Loucy (cell line): ENCODE measurements at regions not wholly inside any gene's neighbourhood (a gene's known extent, or its start where the extent isn't known, plus 50 kb on each side); places are given as distances from the start of the nearest gene placed in this dataset.

Experiments used
- H2AFZ ChIP-seq: fragments of 200-600 bp; sonication (generic); 2 replicates; pipeline ENCODE4 v1.6.0; 2016; ENCODE audit warnings: antibody characterized with exemption, mild to moderate bottlenecking, low read length, moderate library complexity
- H3F3A ChIP-seq: fragments of 200-600 bp; 2 replicates; pipeline ENCODE4 v1.6.0; 2016; ENCODE audit warnings: antibody characterized with exemption, low read depth, mild to moderate bottlenecking
- H3K27me3 ChIP-seq: fragments of 200-600 bp; sonication (generic); 2 replicates; pipeline ENCODE4 v1.6.1; 2014; ENCODE audit warnings: low read length, mild to moderate bottlenecking; ENCODE audit not compliant: insufficient read depth, poor library complexity, severe bottlenecking
- H3K36me3 ChIP-seq: fragments of 200-600 bp; sonication (generic); 2 replicates; pipeline ENCODE4 v1.6.1; 2016; ENCODE audit warnings: low read length; ENCODE audit not compliant: insufficient read depth
- H3K4me1 ChIP-seq: fragments of 200-600 bp; sonication (generic); 2 replicates; pipeline ENCODE4 v1.5.1; 2014; ENCODE audit warnings: low read length, mild to moderate bottlenecking; ENCODE audit not compliant: insufficient read depth, poor library complexity, severe bottlenecking
- H3K4me2 ChIP-seq: fragments of 200-600 bp; sonication (generic); 2 replicates; pipeline ENCODE4 v1.6.0; 2014; ENCODE audit warnings: antibody characterized with exemption, low read length, low read depth, mild to moderate bottlenecking; ENCODE audit not compliant: poor library complexity, severe bottlenecking
- H3K4me3 ChIP-seq: fragments of 200-600 bp; sonication (generic); 2 replicates; pipeline ENCODE4 v1.5.1; 2014; ENCODE audit warnings: low read length, mild to moderate bottlenecking, mixed read lengths; ENCODE audit not compliant: poor library complexity, severe bottlenecking
- H3K79me2 ChIP-seq: fragments of 200-600 bp; sonication (generic); 2 replicates; pipeline ENCODE4 v1.6.1; 2014; ENCODE audit warnings: low read length; ENCODE audit not compliant: insufficient read depth
- H3K9ac ChIP-seq: fragments of 200-600 bp; sonication (generic); 2 replicates; pipeline ENCODE4 v1.6.0; 2014; ENCODE audit warnings: mild to moderate bottlenecking, low read depth, low read length, moderate library complexity; ENCODE audit not compliant: poor library complexity, severe bottlenecking
- H3K9me2 ChIP-seq: fragments of 200-600 bp; sonication (generic); replicated peaks from 2 replicates; pipeline ENCODE4 v1.6.1; 2016; ENCODE audit warnings: low read depth, low read length, mixed read lengths
- H3K9me3 ChIP-seq: fragments of 200-600 bp; sonication (generic); 2 replicates; pipeline ENCODE4 v1.6.1; 2014; ENCODE audit warnings: mild to moderate bottlenecking, antibody characterized with exemption, low read length, low read depth; ENCODE audit not compliant: insufficient read depth
- H4K20me1 ChIP-seq: fragments of 200-600 bp; sonication (generic); 2 replicates; pipeline ENCODE4 v1.6.0; 2014; ENCODE audit warnings: antibody characterized with exemption, low read length, mild to moderate bottlenecking; ENCODE audit not compliant: insufficient read depth, poor library complexity, severe bottlenecking
- EZH2phosphoT487 ChIP-seq: fragments of 200-600 bp; IDR thresholded peaks from 2 replicates; pipeline ENCODE4 v1.6.1; 2018; ENCODE audit warnings: antibody characterized with exemption, mild to moderate bottlenecking, moderate library complexity, borderline replicate concordance
- TF ChIP-seq, protein P1 (sequence below): fragments of 200-600 bp; sonication (generic); conservative IDR thresholded peaks from 2 replicates; pipeline ENCODE4 v1.5.1; 2014; ENCODE audit warnings: mild to moderate bottlenecking, antibody characterized with exemption, low read length

DNA sequence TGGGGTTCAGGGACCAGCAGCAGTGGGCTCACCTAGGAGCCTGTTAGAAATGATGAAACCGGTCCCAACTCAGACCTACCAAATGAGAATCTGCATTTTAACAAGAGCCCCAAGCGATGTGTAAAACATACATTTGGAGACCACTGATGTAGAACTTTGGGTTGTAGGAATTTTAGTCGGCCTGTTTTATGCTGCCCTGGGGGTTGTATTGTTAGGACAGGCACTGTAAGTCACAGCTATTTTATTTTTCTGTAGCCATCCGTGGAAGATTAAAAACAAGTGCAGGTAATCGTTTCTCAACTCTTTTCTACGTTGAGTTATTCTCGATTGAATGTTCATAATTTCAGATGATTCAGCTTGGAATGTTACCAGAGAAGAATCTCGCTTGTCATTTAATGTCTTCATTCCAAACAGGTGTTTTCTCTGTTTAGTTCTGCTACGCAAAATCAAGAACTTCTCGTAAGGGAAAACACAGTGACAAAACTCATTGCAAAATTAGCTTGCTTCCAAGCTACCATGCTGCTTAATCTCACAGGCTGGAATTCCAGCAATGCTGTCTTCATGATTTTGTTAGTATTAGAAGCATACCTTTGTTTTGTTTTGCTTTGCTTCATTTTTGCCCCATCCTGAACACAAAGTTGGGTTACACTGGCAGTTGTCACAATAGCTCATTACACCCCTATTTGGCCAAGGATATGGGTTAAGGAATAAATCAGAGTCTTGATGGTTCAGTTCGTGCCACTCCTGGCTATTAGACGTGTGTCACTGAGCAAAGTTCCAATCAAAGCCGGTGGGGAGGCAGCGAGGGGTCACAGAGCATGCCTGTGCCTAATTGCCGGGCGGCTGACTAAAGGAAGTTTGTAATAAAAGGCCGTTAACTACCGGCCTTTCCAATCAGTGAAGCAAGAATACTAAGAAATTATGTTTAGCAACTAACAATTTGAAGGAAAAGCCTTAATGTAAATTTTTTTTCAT lies 676.9 kb downstream of the GATA3 start:
- H4K20me1 ChIP-seq = no peaks in the 10 kb centered on the region
- no peak overlapping the region for H3K9ac ChIP-seq
- no peaks in the 10 kb centered on the region for H3K79me2 ChIP-seq
- H3K4me1 ChIP-seq = no peaks in the 10 kb centered on the region
- H3K4me3 ChIP-seq = no peak overlapping the region
- no peaks in the 10 kb centered on the region for H3F3A ChIP-seq
- H3K9me2 ChIP-seq = no peaks in the 10 kb centered on the region
- H3K36me3 ChIP-seq = no peaks in the 10 kb centered on the region
- H3K9me3 ChIP-seq = no peaks in the 10 kb centered on the region
- H2AFZ ChIP-seq = no peak overlapping the region
- TF ChIP-seq EZH2phosphoT487 = no peak
- TF ChIP-seq, protein P1, sequence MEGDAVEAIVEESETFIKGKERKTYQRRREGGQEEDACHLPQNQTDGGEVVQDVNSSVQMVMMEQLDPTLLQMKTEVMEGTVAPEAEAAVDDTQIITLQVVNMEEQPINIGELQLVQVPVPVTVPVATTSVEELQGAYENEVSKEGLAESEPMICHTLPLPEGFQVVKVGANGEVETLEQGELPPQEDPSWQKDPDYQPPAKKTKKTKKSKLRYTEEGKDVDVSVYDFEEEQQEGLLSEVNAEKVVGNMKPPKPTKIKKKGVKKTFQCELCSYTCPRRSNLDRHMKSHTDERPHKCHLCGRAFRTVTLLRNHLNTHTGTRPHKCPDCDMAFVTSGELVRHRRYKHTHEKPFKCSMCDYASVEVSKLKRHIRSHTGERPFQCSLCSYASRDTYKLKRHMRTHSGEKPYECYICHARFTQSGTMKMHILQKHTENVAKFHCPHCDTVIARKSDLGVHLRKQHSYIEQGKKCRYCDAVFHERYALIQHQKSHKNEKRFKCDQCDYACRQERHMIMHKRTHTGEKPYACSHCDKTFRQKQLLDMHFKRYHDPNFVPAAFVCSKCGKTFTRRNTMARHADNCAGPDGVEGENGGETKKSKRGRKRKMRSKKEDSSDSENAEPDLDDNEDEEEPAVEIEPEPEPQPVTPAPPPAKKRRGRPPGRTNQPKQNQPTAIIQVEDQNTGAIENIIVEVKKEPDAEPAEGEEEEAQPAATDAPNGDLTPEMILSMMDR = no peak
- H3K27me3 ChIP-seq = no peaks in the 10 kb centered on the region
- H3K4me2 ChIP-seq = no peak overlapping the region

DNA sequence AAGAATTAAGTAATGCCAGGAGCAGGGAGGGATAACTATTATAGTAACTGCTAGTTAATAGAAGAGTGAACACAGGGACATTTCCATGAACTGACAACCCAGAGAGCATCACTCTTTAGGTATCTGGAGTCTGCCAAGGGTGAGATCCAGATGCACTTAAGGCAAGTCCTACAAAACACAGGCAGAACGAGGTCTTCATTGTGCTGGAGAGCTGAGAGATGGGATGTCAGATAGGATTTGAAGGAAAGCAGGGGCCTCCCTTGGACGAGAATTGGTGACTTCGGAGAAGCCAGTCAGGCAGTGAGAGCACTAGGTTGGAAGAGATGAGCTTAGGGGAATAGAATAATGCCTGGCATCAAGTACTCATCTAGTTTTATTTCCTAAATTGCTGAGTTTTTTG lies 684.5 kb downstream of the GATA3 start:
- H3K79me2 ChIP-seq = no peaks in the 10 kb centered on the region
- no peak for TF ChIP-seq EZH2phosphoT487
- TF ChIP-seq, protein P1 = no peak
- no peak overlapping the region for H3K4me2 ChIP-seq
- H2AFZ ChIP-seq = no peak overlapping the region
- no peaks in the 10 kb centered on the region for H3K36me3 ChIP-seq
- H3K4me3 ChIP-seq = no peak overlapping the region
- no peaks in the 10 kb centered on the region for H3K27me3 ChIP-seq
- no peaks in the 10 kb centered on the region for H3K4me1 ChIP-seq
- H3K9me2 ChIP-seq = no peaks in the 10 kb centered on the region
- H3K9ac ChIP-seq = no peak overlapping the region
- no peaks in the 10 kb centered on the region for H4K20me1 ChIP-seq
- H3F3A ChIP-seq = no peaks in the 10 kb centered on the region
- no peaks in the 10 kb centered on the region for H3K9me3 ChIP-seq

- no peak overlapping the region for H2AFZ ChIP-seq
These were observed 697.8 kb downstream of the GATA3 start for GRCh38 chr10:8752146-8752843.

More at GRCh38 chr10:8752146-8752843, 697.8 kb downstream of the GATA3 start:
- no peaks in the 10 kb centered on the region for H3K36me3 ChIP-seq
- H3K79me2 ChIP-seq = no peaks in the 10 kb centered on the region
- no peaks in the 10 kb centered on the region for H4K20me1 ChIP-seq
- H3F3A ChIP-seq = no peaks in the 10 kb centered on the region
- no peak overlapping the region for H3K4me2 ChIP-seq
- H3K4me1 ChIP-seq = no peaks in the 10 kb centered on the region
- H3K9ac ChIP-seq = no peak overlapping the region
- no peaks in the 10 kb centered on the region for H3K9me3 ChIP-seq
- TF ChIP-seq, protein P1 = no peak
- TF ChIP-seq EZH2phosphoT487 = no peak
- no peaks in the 10 kb centered on the region for H3K9me2 ChIP-seq
- H3K4me3 ChIP-seq = no peak overlapping the region
- no peaks in the 10 kb centered on the region for H3K27me3 ChIP-seq
